Loucy (cell line): ENCODE measurements at regions not wholly inside any gene's neighbourhood (a gene's known extent, or its start where the extent isn't known, plus 50 kb on each side); places are given as distances from the start of the nearest gene placed in this dataset.

Experiments used
- EZH2phosphoT487 ChIP-seq: fragments of 200-600 bp; IDR thresholded peaks from 2 replicates; pipeline ENCODE4 v1.6.1; 2018; ENCODE audit warnings: antibody characterized with exemption, mild to moderate bottlenecking, moderate library complexity, borderline replicate concordance
- TF ChIP-seq, protein P1 (sequence below): fragments of 200-600 bp; sonication (generic); conservative IDR thresholded peaks from 2 replicates; pipeline ENCODE4 v1.5.1; 2014; ENCODE audit warnings: mild to moderate bottlenecking, antibody characterized with exemption, low read length

GRCh38 chr14:48805315-48805714 lies 780.9 kb downstream of the RPS29 start:
- TF ChIP-seq, protein P1, sequence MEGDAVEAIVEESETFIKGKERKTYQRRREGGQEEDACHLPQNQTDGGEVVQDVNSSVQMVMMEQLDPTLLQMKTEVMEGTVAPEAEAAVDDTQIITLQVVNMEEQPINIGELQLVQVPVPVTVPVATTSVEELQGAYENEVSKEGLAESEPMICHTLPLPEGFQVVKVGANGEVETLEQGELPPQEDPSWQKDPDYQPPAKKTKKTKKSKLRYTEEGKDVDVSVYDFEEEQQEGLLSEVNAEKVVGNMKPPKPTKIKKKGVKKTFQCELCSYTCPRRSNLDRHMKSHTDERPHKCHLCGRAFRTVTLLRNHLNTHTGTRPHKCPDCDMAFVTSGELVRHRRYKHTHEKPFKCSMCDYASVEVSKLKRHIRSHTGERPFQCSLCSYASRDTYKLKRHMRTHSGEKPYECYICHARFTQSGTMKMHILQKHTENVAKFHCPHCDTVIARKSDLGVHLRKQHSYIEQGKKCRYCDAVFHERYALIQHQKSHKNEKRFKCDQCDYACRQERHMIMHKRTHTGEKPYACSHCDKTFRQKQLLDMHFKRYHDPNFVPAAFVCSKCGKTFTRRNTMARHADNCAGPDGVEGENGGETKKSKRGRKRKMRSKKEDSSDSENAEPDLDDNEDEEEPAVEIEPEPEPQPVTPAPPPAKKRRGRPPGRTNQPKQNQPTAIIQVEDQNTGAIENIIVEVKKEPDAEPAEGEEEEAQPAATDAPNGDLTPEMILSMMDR = no peak
- no peak for TF ChIP-seq EZH2phosphoT487
